ENCODE measurements at regions not wholly inside any gene's neighbourhood (a gene's known extent, or its start where the extent isn't known, plus 50 kb on each side); places are given as distances from the start of the nearest gene placed in this dataset.

- TF ChIP-seq CTCF (IDR thresholded peaks at IDR 0.05; ENCODE audit: borderline replicate concordance, extremely low read depth, low read length, poor library complexity, severe bottlenecking) (no peak), EZH2 (IDR thresholded peaks at IDR 0.05; ENCODE audit: borderline replicate concordance, low read depth, low read length, severe bottlenecking) (no peak)
Observed at GRCh38 chr18:61703508-61703907, 189.3 kb downstream of the RNF152 start.

All from DND-41 (cell line).